DND-41 (cell line): ENCODE measurements at regions not wholly inside any gene's neighbourhood (a gene's known extent, or its start where the extent isn't known, plus 50 kb on each side); places are given as distances from the start of the nearest gene placed in this dataset.

ENCODE experiments used
- ATAC-seq: fragments of 200-7000 bp; cut with Tn5 transposase; 3 replicates; pipeline ENCODE4 v1.9.1; 2021; ENCODE audit warnings: low read depth; ENCODE audit not compliant: insufficient read depth
- DNase-seq: peaks from one replicate; pipeline ENCODE4 v3.0.0-alpha.2; 2020
- H2AFZ ChIP-seq: 2 replicates; pipeline ENCODE4 v1.6.0; 2012; ENCODE audit warnings: low read depth, low read length
- H3K27ac ChIP-seq: 2 replicates; pipeline ENCODE4 v1.5.1; 2012; ENCODE audit warnings: low read length, inconsistent platforms
- H3K27me3 ChIP-seq: fragments of 200-600 bp; sonication (generic); 2 replicates; pipeline ENCODE4 v1.6.0; 2012; ENCODE audit warnings: low read length, mild to moderate bottlenecking, inconsistent platforms; ENCODE audit not compliant: insufficient read depth, poor library complexity
- H3K36me3 ChIP-seq: 2 replicates; pipeline ENCODE4 v1.5.1; 2012; ENCODE audit warnings: low read length, inconsistent platforms; ENCODE audit not compliant: insufficient read depth
- H3K4me1 ChIP-seq: 2 replicates; pipeline ENCODE4 v1.5.1; 2012; ENCODE audit warnings: mild to moderate bottlenecking, low read length; ENCODE audit not compliant: insufficient read depth
- H3K4me2 ChIP-seq: 2 replicates; pipeline ENCODE4 v1.6.0; 2012; ENCODE audit warnings: mild to moderate bottlenecking, moderate library complexity, low read length, inconsistent platforms; ENCODE audit not compliant: insufficient read depth
- H3K4me3 ChIP-seq, 2 experiments: fragments of 200-600 bp in 1 of 2; shearing (Covaris generic) in 1 of 2; 2 replicates each; pipeline ENCODE4 v1.5.1; 2012 to 2016; ENCODE audit warnings: inconsistent platforms in 2 of 2, low read length in 2 of 2, mild to moderate bottlenecking in 2 of 2, low read depth in 1 of 2, moderate library complexity in 1 of 2
- H3K79me2 ChIP-seq: 2 replicates; pipeline ENCODE4 v1.6.0; 2012; ENCODE audit warnings: low read length, inconsistent platforms; ENCODE audit not compliant: insufficient read depth
- H3K9ac ChIP-seq: 2 replicates; pipeline ENCODE4 v1.6.0; 2012; ENCODE audit warnings: low read depth, mild to moderate bottlenecking, inconsistent platforms, low read length, moderate library complexity
- H3K9me3 ChIP-seq: 2 replicates; pipeline ENCODE4 v1.5.1; 2012; ENCODE audit warnings: low read length, moderate library complexity, mild to moderate bottlenecking, inconsistent platforms; ENCODE audit not compliant: insufficient read depth, severe bottlenecking
- H4K20me1 ChIP-seq: 2 replicates; pipeline ENCODE4 v1.6.0; 2012; ENCODE audit warnings: low read length; ENCODE audit not compliant: insufficient read depth
- EZH2 ChIP-seq: IDR thresholded peaks from 3 replicates; pipeline ENCODE4 v1.6.1; 2012; ENCODE audit warnings: borderline replicate concordance, low read depth, mild to moderate bottlenecking, moderate library complexity, low read length, inconsistent platforms; ENCODE audit not compliant: severe bottlenecking
- TF ChIP-seq, protein P1 (sequence below): IDR thresholded peaks from 2 replicates; pipeline ENCODE4 v1.5.1; 2012; ENCODE audit warnings: borderline replicate concordance, low read length, moderate library complexity, mild to moderate bottlenecking; ENCODE audit not compliant: poor library complexity, severe bottlenecking; ENCODE audit errors: extremely low read depth

DNA sequence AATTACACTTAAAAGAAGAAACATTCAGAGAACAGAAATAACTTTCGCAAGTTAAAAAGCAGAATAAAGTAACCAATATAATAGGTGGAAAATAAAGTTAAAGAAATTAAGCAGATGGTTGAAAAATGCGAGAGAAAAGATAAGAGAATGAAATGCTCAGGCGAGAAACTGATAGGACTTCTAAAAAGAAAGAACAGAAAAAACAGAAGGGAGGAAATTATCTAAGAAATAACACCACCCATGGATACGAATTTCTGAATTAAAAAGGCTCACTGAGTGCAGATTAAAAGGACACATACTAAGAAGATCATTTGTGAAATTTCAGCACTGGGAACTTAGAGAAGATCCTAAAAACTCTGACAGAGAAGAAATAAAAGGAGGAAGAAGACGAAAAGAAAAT is 92.0 kb downstream of the HLX start:
- H2AFZ ChIP-seq, result no peak overlapping the region
- H3K36me3 ChIP-seq, result no peaks in the 10 kb centered on the region
- DNase-seq (no peak), ATAC-seq (no peak)
- no peaks in the 10 kb centered on the region for H3K79me2 ChIP-seq
- no peak overlapping the region for H3K9ac ChIP-seq
- no peaks in the 10 kb centered on the region for H3K27me3 ChIP-seq
- no peak overlapping the region for H3K27ac ChIP-seq
- H3K4me2 ChIP-seq, result no peak overlapping the region
- H3K4me1 ChIP-seq, result no peaks in the 10 kb centered on the region
- H4K20me1 ChIP-seq, result no peaks in the 10 kb centered on the region
- H3K4me3 ChIP-seq, result no peak overlapping the region
- H3K9me3 ChIP-seq, result no peaks in the 10 kb centered on the region
- no peak for TF ChIP-seq EZH2
- TF ChIP-seq, protein P1, sequence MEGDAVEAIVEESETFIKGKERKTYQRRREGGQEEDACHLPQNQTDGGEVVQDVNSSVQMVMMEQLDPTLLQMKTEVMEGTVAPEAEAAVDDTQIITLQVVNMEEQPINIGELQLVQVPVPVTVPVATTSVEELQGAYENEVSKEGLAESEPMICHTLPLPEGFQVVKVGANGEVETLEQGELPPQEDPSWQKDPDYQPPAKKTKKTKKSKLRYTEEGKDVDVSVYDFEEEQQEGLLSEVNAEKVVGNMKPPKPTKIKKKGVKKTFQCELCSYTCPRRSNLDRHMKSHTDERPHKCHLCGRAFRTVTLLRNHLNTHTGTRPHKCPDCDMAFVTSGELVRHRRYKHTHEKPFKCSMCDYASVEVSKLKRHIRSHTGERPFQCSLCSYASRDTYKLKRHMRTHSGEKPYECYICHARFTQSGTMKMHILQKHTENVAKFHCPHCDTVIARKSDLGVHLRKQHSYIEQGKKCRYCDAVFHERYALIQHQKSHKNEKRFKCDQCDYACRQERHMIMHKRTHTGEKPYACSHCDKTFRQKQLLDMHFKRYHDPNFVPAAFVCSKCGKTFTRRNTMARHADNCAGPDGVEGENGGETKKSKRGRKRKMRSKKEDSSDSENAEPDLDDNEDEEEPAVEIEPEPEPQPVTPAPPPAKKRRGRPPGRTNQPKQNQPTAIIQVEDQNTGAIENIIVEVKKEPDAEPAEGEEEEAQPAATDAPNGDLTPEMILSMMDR, result no peak

DNA sequence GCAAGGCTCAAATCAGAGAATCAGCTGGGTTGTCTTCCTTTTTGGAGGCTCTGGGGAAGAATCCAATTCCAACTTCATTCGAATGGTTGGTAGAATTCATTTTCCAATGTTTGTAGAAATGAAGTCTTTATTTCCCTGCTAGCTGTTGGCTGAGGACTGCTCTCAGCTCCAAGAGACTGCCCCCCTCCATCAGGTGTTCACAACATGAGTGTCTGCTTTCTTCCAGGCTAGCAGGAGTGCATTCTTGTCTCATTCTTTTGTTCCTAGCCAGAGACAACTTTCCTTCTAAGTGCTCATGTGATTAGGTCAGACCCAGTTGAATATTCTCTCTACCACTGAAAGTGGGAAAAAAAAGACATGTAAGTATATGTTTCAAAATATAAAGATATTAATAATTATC is 95.2 kb downstream of the HLX start:
- H3K9me3 ChIP-seq, result no peaks in the 10 kb centered on the region
- no peak overlapping the region for H3K27ac ChIP-seq
- no peak for DNase-seq
- H2AFZ ChIP-seq, result no peak overlapping the region
- no peaks in the 10 kb centered on the region for H3K27me3 ChIP-seq
- H3K36me3 ChIP-seq, result no peaks in the 10 kb centered on the region
- H3K4me1 ChIP-seq, result no peaks in the 10 kb centered on the region
- H3K9ac ChIP-seq, result no peak overlapping the region
- no peaks in the 10 kb centered on the region for H3K79me2 ChIP-seq
- H3K4me2 ChIP-seq, result no peak overlapping the region
- H3K4me3 ChIP-seq, result no peak overlapping the region
- H4K20me1 ChIP-seq, result no peaks in the 10 kb centered on the region
- no peak for ATAC-seq
- TF ChIP-seq, protein P1, result no peak
- no peak for TF ChIP-seq EZH2

DNA sequence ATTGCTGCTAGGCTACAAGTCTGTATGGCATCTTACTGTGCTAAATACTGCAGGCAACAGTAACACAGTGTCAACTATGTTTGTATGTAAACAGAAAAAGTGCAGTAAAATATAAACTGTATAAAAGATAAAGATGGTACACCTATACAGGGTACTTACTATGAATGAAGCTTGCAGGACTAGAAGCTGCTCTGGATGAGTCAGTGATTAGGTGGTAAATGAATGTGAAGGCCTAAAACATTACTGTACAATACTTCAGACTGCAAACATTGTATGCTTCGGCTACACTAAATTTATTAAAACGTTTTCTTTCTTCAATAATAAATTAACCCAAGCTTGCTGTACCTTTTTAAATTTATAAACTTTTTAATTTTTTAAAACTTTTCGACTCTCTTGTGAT is 97.1 kb downstream of the HLX start:
- Histone ChIP-seq H3K27me3 (no peaks in the 10 kb centered on the region), H3K36me3 (no peaks in the 10 kb centered on the region), H3K27ac (no peak overlapping the region), H4K20me1 (no peaks in the 10 kb centered on the region), H3K4me2 (no peak overlapping the region), H3K9ac (no peak overlapping the region), H2AFZ (no peak overlapping the region), H3K4me1 (no peaks in the 10 kb centered on the region), H3K79me2 (no peaks in the 10 kb centered on the region), H3K4me3 (no peak overlapping the region), H3K9me3 (no peaks in the 10 kb centered on the region)
- ATAC-seq (no peak), DNase-seq (no peak)
- no peak for TF ChIP-seq EZH2
- TF ChIP-seq, protein P1, result no peak

DNA sequence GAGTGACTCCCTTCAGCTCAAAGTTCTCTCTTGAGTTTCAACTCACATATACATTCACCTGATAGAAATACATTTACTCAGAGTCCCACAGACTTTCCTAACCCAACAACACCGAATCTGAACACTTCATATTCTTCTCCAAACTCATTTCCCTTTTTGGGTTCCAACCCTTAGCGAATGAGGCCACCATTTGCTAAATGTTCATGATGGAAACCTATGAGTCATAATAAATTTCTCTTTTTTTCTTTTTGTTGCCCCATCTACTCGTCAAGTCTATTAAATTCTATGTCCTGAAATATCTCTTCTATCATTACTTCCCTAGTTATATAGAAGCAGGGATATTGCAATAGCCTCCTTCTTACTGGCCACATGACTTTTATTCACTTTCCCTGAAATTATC is 100.1 kb downstream of the HLX start:
- ATAC-seq, result no peak
- no peak overlapping the region for H2AFZ ChIP-seq

More for the DNA sequence above, 100.1 kb downstream of the HLX start:
- TF ChIP-seq, protein P1, result no peak
- TF ChIP-seq EZH2, result no peak
- no peak overlapping the region for H3K27ac ChIP-seq
- no peaks in the 10 kb centered on the region for H3K36me3 ChIP-seq
- no peaks in the 10 kb centered on the region for H3K9me3 ChIP-seq
- no peaks in the 10 kb centered on the region for H3K79me2 ChIP-seq
- H4K20me1 ChIP-seq, result no peaks in the 10 kb centered on the region
- H3K4me2 ChIP-seq, result no peak overlapping the region
- no peaks in the 10 kb centered on the region for H3K27me3 ChIP-seq
- H3K4me1 ChIP-seq, result no peaks in the 10 kb centered on the region
- no peak overlapping the region for H3K9ac ChIP-seq
- DNase-seq, result no peak
- no peak overlapping the region for H3K4me3 ChIP-seq
